IMR-90 (cell line): ENCODE measurements at regions not wholly inside any gene's neighbourhood (a gene's known extent, or its start where the extent isn't known, plus 50 kb on each side); places are given as distances from the start of the nearest gene placed in this dataset.

Source experiments
- ATAC-seq: fragments of 200-7000 bp; cut with Tn5 transposase; 2 replicates; pipeline ENCODE4 v1.9.1; 2020; ENCODE audit warnings: low read depth, mild to moderate bottlenecking, moderate library complexity
- BruUV-seq: library from RNA; stranded (reverse); fragments of 400-500 nt; replicated peaks from 2 replicates; lab custom pipeline; 2021; lab: Mats Ljungman, UMichigan
- CTCF ChIA-PET: fragments of 300-600 bp; formaldehyde crosslinking; extraction: SDS; loops from one replicate; lab custom pipeline; 2021; ENCODE audit warnings: antibody characterized with exemption; lab: Yijun Ruan, JAX
- POLR2A ChIA-PET: fragments of 300-600 bp; sonication (Branson Sonifier 250); formaldehyde crosslinking; loops from one replicate; lab custom pipeline; 2022; ENCODE audit warnings: antibody characterized with exemption; ENCODE audit not compliant: unreplicated experiment; lab: Charles Lee
- DNase-seq: peaks from one replicate; pipeline ENCODE4 v3.0.0; 2013
- H2AFZ ChIP-seq: replicated peaks from 2 replicates; pipeline ENCODE3; 2013; ENCODE audit warnings: low read length, mild to moderate bottlenecking; ENCODE audit not compliant: poor library complexity
- H2AK5ac ChIP-seq: 2 replicates; pipeline ENCODE4 v1.6.1; 2013; ENCODE audit warnings: low read depth, low read length, inconsistent platforms
- H2AK9ac ChIP-seq: replicated peaks from 2 replicates; pipeline ENCODE3; 2013; ENCODE audit warnings: mild to moderate bottlenecking, low read depth, low read length, moderate library complexity; ENCODE audit not compliant: poor library complexity
- H2BK120ac ChIP-seq: 2 replicates; pipeline ENCODE4 v1.6.1; 2013; ENCODE audit warnings: low read depth, low read length, inconsistent platforms
- H2BK15ac ChIP-seq: 3 replicates; pipeline ENCODE4 v1.6.1; 2013; ENCODE audit warnings: low read depth, low read length, inconsistent platforms
- H2BK20ac ChIP-seq: 2 replicates; pipeline ENCODE4 v1.6.1; 2013; ENCODE audit warnings: low read depth, mild to moderate bottlenecking, inconsistent platforms, low read length, moderate library complexity
- H2BK5ac ChIP-seq: 2 replicates; pipeline ENCODE4 v1.6.1; 2013; ENCODE audit warnings: mild to moderate bottlenecking, low read depth, low read length, inconsistent platforms; ENCODE audit not compliant: poor library complexity, severe bottlenecking
- H3K14ac ChIP-seq: replicated peaks from 2 replicates; pipeline ENCODE4 v1.6.1; 2013; ENCODE audit warnings: low read depth, low read length, inconsistent platforms
- H3K18ac ChIP-seq: 2 replicates; pipeline ENCODE4 v1.6.1; 2013; ENCODE audit warnings: low read depth, low read length, control low read depth
- H3K23ac ChIP-seq: 2 replicates; pipeline ENCODE4 v1.6.1; 2013; ENCODE audit warnings: low read depth, low read length, inconsistent platforms
- H3K27ac ChIP-seq: 2 replicates; pipeline ENCODE4 v1.5.1; 2013; ENCODE audit warnings: mild to moderate bottlenecking, control low read depth, low read length; ENCODE audit not compliant: insufficient read depth
- H3K27me3 ChIP-seq: 2 replicates; pipeline ENCODE4 v1.6.1; 2013; ENCODE audit warnings: low read length; ENCODE audit not compliant: control insufficient read depth, insufficient read depth
- H3K36me3 ChIP-seq: 2 replicates; pipeline ENCODE4 v1.6.1; 2013; ENCODE audit warnings: low read length, mixed read lengths; ENCODE audit not compliant: control insufficient read depth, insufficient read depth
- H3K4ac ChIP-seq: 2 replicates; pipeline ENCODE4 v1.6.1; 2013; ENCODE audit warnings: low read depth, low read length, inconsistent platforms
- H3K4me1 ChIP-seq: 2 replicates; pipeline ENCODE4 v1.6.1; 2013; ENCODE audit warnings: low read length, mixed read lengths; ENCODE audit not compliant: control insufficient read depth, insufficient read depth
- H3K4me2 ChIP-seq: 2 replicates; pipeline ENCODE4 v1.6.1; 2013; ENCODE audit warnings: low read depth, mild to moderate bottlenecking, control low read depth, low read length, moderate library complexity
- H3K4me3 ChIP-seq: 2 replicates; pipeline ENCODE4 v1.5.1; 2013; ENCODE audit warnings: low read depth, mild to moderate bottlenecking, control low read depth, low read length, moderate library complexity; ENCODE audit not compliant: insufficient read depth
- H3K56ac ChIP-seq: 2 replicates; pipeline ENCODE4 v1.6.1; 2013; ENCODE audit warnings: low read length, inconsistent platforms; ENCODE audit not compliant: insufficient read depth; ENCODE audit errors: extremely low read depth
- H3K79me1 ChIP-seq, 2 experiments: 2 replicates each; pipeline ENCODE4 v1.6.1; 2013; ENCODE audit warnings: low read length in 2 of 2, inconsistent platforms in 1 of 2, low read depth in 1 of 2
- H3K9ac ChIP-seq: 2 replicates; pipeline ENCODE4 v1.6.1; 2013; ENCODE audit warnings: low read depth, low read length, control low read depth
- H3K9me1 ChIP-seq: 2 replicates; pipeline ENCODE4 v1.6.1; 2013; ENCODE audit warnings: low read length, inconsistent platforms; ENCODE audit not compliant: insufficient read depth
- H3K9me3 ChIP-seq: 2 replicates; pipeline ENCODE4 v1.6.1; 2013; ENCODE audit warnings: low read length; ENCODE audit not compliant: control insufficient read depth, insufficient read depth
- H4K20me1 ChIP-seq: 2 replicates; pipeline ENCODE4 v1.6.1; 2013; ENCODE audit warnings: low read length, inconsistent platforms; ENCODE audit not compliant: insufficient read depth
- H4K5ac ChIP-seq: 2 replicates; pipeline ENCODE4 v1.6.1; 2013; ENCODE audit warnings: mild to moderate bottlenecking, low read depth, low read length, control low read depth
- H4K8ac ChIP-seq, 2 experiments: 2 replicates each; pipeline ENCODE4 v1.6.1; 2013; ENCODE audit warnings: low read depth in 2 of 2, low read length in 2 of 2, control low read depth in 1 of 2, inconsistent platforms in 1 of 2
- H4K91ac ChIP-seq: 2 replicates; pipeline ENCODE4 v1.6.1; 2013; ENCODE audit warnings: low read depth, low read length, inconsistent platforms; ENCODE audit not compliant: insufficient read depth
- BHLHE40 ChIP-seq: fragments of 150-350 bp; IDR thresholded peaks from 2 replicates; pipeline ENCODE4 v1.6.1; 2016; ENCODE audit warnings: mild to moderate bottlenecking, low read depth, low read length
- CEBPB ChIP-seq: IDR thresholded peaks from 2 replicates; pipeline ENCODE4 v1.6.1; 2012; ENCODE audit warnings: low read depth, low read length, improper control_type of control experiment
- CHD1 ChIP-seq: IDR thresholded peaks from 2 replicates; pipeline ENCODE4 v1.6.1; 2012; ENCODE audit warnings: low read depth, low read length, improper control_type of control experiment
- CTCF ChIP-seq: conservative IDR thresholded peaks from 2 replicates; pipeline ENCODE4 v1.5.1; 2012; ENCODE audit warnings: mild to moderate bottlenecking, low read depth, low read length, improper control_type of control experiment
- ELK1 ChIP-seq: fragments of 150-350 bp; IDR thresholded peaks from 2 replicates; pipeline ENCODE4 v1.6.1; 2016; ENCODE audit warnings: low read depth, mild to moderate bottlenecking, low read length, moderate library complexity, borderline replicate concordance
- FOS ChIP-seq: fragments of 150-350 bp; IDR thresholded peaks from 2 replicates; pipeline ENCODE4 v1.6.1; 2016; ENCODE audit warnings: low read depth, low read length
- MAFK ChIP-seq: IDR thresholded peaks from 2 replicates; pipeline ENCODE4 v1.6.1; 2012; ENCODE audit warnings: low read depth, low read length, improper control_type of control experiment
- MAZ ChIP-seq: IDR thresholded peaks from 2 replicates; pipeline ENCODE4 v1.6.1; 2012; ENCODE audit warnings: low read depth, mild to moderate bottlenecking, low read length, improper control_type of control experiment, moderate library complexity, borderline replicate concordance
- MXI1 ChIP-seq: IDR thresholded peaks from 2 replicates; pipeline ENCODE4 v1.6.1; 2012; ENCODE audit warnings: low read depth, mild to moderate bottlenecking, low read length, moderate library complexity, borderline replicate concordance
- NFE2L2 ChIP-seq: fragments of 150-350 bp; IDR thresholded peaks from 2 replicates; pipeline ENCODE4 v1.6.1; 2016; ENCODE audit warnings: low read depth, mild to moderate bottlenecking, low read length
- POLR2A ChIP-seq: IDR thresholded peaks from 2 replicates; pipeline ENCODE4 v1.6.1; 2012; ENCODE audit warnings: mild to moderate bottlenecking, low read depth, low read length
- RAD21 ChIP-seq: IDR thresholded peaks from 2 replicates; pipeline ENCODE4 v1.6.1; 2012; ENCODE audit warnings: low read length, improper control_type of control experiment
- RCOR1 ChIP-seq: IDR thresholded peaks from 2 replicates; pipeline ENCODE4 v1.6.1; 2012; ENCODE audit warnings: mild to moderate bottlenecking, low read length, improper control_type of control experiment; ENCODE audit not compliant: insufficient replicate concordance
- RFX5 ChIP-seq: IDR thresholded peaks from 2 replicates; pipeline ENCODE4 v1.8.0; 2012; ENCODE audit warnings: low read depth, mild to moderate bottlenecking, low read length, moderate library complexity
- SMC3 ChIP-seq: fragments of 150-350 bp; IDR thresholded peaks from 2 replicates; pipeline ENCODE4 v1.6.1; 2016; ENCODE audit warnings: low read depth, mild to moderate bottlenecking, antibody characterized with exemption, low read length, moderate library complexity
- USF2 ChIP-seq: fragments of 150-350 bp; IDR thresholded peaks from 2 replicates; pipeline ENCODE4 v1.6.1; 2017; ENCODE audit warnings: mild to moderate bottlenecking, antibody characterized with exemption, low read length, low read depth
- WGBS, 2 experiments: methylation state at CpG; one replicate each; pipeline versions ENCODE4 v1.1.5 to v1.1.7; 2013; ENCODE audit warnings: missing lambda C conversion rate in 2 of 2; ENCODE audit not compliant: insufficient read length in 1 of 2; ENCODE audit errors: extremely low coverage in 2 of 2; 5-methylcytosine and 5-hydroxymethylcytosine counted together
- dilution Hi-C: fragments of 300-500 bp; cut with HindIII; formaldehyde crosslinking; loops from one replicate; pipeline ENCODE4 v1.14.3; 2018; ENCODE audit warnings: low sequenced_read_pairs; ENCODE audit not compliant: unreplicated experiment
- in situ Hi-C: fragments of 300-500 bp; cut with MboI; formaldehyde crosslinking; loops from 3 replicates; pipeline ENCODE4 v1.14.3; 2019; ENCODE audit warnings: low sequenced_read_pairs, inconsistent platforms, mixed read lengths
- intact Hi-C: fragments of 100-400 bp; cut with micrococcal nuclease; formaldehyde crosslinking; loops from 2 replicates; pipeline ENCODE4 v1.10.0; 2022

GRCh38 chr4:57220172-57220571 lies 110.0 kb upstream of the IGFBP7 start:
- intact Hi-C loops (no loop called here), in situ Hi-C loops (no loop called here), dilution Hi-C loops (no loop called here)
- Histone ChIP-seq H3K9me1 (no peaks in the 10 kb centered on the region), H3K23ac (no peak overlapping the region), H4K5ac (no peak overlapping the region), H4K91ac (no peak overlapping the region), H3K4ac (no peak overlapping the region), H3K36me3 (no peaks in the 10 kb centered on the region), H2AK5ac (no peak overlapping the region), H3K4me1 (no peaks in the 10 kb centered on the region), H3K79me1 (no peaks in the 10 kb centered on the region), H3K4me2 (no peak overlapping the region), H2BK15ac (no peak overlapping the region), H3K18ac (no peak overlapping the region), H3K4me3 (no peak overlapping the region), H3K9ac (no peak overlapping the region), H2AK9ac (no peak overlapping the region), H4K8ac (no peak overlapping the region), H4K20me1 (no peaks in the 10 kb centered on the region), H2BK20ac (no peak overlapping the region), H3K56ac (no peak overlapping the region), H3K27me3 (no peaks in the 10 kb centered on the region), H2BK5ac (no peak overlapping the region), H3K14ac (no peak overlapping the region), H3K27ac (no peak overlapping the region), H3K9me3 (no peaks in the 10 kb centered on the region), H2AFZ (no peak overlapping the region), H2BK120ac (no peak overlapping the region)
- no peak for DNase-seq
- BruUV-seq: no TSS peak
- ATAC-seq: no peak
- WGBS, 2 experiments: no CpG with 5 or more reads among the region's 2 CpGs
- CTCF ChIA-PET: no interaction called here
- TF ChIP-seq RCOR1 (no peak), POLR2A (no peak), NFE2L2 (no peak), RAD21 (no peak), ELK1 (no peak), USF2 (no peak), MAFK (no peak), MXI1 (no peak), CEBPB (no peak), CTCF (no peak), BHLHE40 (no peak), RFX5 (no peak), CHD1 (no peak), FOS (no peak), MAZ (no peak), SMC3 (no peak)
- POLR2A ChIA-PET: no interaction called here
